Tongue (tissue), 1 donor: ENCODE measurements at regions not wholly inside any gene's neighbourhood (a gene's known extent, or its start where the extent isn't known, plus 50 kb on each side); places are given as distances from the start of the nearest gene placed in this dataset.
"Not testable (repeated sequence)": the region's sequence is repeated elsewhere in the genome, so short reads cannot be mapped to it uniquely, and the experiment has no call there.

ENCODE experiments used
- DNase-seq: peaks from one replicate; pipeline ENCODE4 v3.0.0-alpha.2; 2015

GRCh38 chr1:95911739-95912138, 677.7 kb downstream of the RWDD3 start:
- DNase-seq: not testable (repeated sequence)

DNA sequence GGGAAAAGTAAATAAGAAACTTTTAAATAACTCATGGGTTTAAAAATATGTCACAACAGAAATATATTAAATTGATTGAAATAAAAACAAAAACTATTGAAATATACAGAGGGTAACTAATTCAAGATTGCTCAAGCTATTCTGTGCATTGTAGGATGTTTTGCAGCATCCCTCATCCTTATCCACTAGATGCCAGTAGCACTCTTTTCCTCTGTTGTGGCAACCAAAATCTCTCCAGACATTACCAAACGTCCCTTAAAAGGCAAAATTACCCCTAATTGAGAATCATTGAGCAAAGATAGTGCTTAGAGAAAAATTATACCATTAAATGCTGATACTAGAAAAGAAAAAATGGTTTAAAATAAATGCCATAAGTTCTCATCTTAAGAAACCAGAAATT, 682.6 kb downstream of the RWDD3 start:
- no peak for DNase-seq

DNA sequence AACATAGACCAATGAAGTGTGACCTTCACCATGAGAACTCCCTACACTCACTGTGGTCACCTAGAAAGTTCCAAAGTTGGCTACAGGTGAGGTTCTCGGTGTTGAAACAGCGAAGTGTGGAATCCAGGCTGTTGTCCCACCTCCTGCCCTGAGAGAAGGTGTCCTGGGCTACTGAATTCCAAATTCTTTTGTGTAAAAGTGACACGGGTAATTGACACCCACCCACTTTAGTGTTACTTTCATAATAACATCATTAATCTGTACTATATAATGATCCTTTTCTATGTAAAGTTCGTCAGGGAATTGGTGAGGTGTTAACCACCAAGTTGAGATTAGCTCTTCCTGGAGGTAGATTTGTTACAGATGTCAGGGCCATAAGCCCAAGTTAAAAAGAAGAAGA, 690.7 kb downstream of the RWDD3 start:
- no peak for DNase-seq

DNA sequence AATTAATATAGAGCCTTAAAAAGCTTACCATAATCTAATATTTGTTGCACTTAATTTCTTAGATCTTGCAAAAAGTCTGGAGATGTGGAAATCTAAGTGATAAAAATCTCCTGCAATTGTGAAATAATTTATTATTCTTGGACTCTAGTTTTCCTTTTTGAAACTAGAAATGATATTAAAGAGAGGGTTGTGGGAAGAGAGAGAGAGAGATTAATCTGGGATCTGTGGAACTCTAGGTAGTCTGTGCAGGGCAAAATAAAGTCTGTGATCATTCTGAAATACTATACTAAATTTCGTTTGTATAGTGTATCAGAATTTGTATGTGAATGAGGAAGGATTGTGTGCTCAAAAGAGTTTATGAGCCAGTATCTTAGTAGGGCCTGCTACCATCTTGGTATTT, 692.3 kb downstream of the RWDD3 start:
- DNase-seq: no peak

- no peak for DNase-seq
Measured at GRCh38 chr1:95927061-95927460, 693.1 kb downstream of the RWDD3 start.

DNA sequence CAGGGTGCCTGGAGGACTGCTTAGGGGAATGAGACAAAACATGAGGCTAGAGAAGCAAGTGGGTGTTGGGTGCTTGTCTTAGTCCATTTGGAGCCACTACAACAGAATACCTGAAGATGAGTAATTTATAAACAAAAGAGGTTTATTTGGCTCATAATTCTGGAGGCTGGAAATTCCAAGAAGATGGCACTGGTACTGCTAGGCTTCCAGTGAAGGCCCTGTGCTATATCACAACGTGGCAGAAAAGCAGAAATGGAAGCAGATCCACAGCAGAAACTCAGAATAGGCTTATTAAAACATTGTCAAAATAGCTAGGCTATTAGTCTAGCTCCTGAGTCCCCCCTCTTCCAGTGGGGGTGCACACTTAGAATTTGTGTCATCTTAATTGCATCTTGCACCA, 701.7 kb downstream of the RWDD3 start:
- no peak for DNase-seq

DNA sequence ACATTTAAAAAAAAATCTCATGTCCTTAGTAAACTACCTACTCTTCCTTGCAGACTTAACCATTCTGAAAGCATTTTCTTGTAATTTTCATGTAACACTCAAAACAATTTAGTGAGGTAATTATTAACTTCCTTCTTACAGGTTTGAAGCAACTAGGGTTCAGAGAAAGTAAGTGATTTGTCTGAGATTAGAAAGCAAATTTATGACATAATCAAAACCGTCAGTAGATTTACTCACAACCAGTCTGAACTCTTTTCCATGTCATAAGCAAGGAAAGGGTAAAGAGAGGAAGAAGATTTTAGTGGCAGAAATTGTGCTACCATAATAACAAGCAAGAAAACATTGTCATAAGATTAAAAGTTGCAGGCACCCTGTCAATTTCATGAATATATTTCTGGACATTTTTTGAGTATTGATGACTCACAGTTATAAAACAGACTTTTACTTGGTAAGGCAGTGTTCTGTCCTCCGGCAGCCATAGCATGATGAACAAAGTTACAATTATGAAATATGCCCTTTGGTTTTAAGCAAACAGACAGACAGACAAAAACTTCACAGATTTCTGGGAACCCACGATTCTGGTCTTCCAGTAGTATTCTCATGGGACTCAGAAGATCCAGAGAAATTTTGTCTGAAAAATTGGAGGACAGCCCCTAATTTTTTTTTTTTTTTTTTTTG, 707.2 kb downstream of the RWDD3 start:
- no peak for DNase-seq

- DNase-seq: no peak
Measured at GRCh38 chr1:95948023-95948422, 714.0 kb downstream of the RWDD3 start.

GRCh38 chr1:95951371-95952102, 717.5 kb downstream of the RWDD3 start:
- DNase-seq: no peak

DNA sequence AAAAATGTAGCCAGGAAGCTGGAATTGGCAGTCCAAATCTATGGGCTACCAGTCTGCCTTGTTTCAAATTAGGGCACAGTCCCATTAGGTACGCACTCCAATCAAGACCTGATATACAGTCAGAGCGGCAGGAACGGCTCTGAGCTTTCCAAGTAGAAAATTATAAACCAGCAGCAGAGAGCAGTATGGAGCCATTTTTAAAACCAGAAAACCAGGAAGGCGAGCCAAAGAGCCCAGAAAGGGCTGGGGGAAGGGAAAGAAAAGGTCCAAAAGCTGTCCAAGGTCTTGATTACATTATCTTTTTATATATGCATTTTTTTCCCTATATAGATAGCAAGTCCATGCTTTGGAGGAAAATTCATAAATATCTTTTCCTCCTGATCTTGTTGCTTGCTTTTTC, 719.0 kb downstream of the RWDD3 start:
- peak; percentile 38 for DNase-seq

DNA sequence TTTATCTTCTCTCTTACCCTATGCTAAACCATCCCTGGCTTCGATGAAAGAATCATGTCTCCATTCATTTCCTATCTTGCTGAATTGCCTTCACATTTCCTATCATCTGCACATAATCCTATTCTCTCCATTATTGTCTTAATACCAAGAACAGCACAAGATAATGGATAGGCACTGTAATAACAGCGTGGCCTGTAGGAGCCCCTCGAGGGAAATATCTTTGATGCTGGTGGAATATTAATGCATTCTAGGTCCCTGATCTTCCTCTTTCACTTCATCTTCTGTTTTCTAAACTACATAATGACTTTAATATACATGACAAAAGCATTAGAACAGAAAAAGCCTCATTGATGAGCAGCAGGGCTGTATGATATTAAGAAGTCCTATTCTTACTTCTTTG, 720.6 kb downstream of the RWDD3 start:
- DNase-seq: no peak

- DNase-seq: no peak
Measured at GRCh38 chr1:95956215-95956614, 722.2 kb downstream of the RWDD3 start.

GRCh38 chr1:95957748-95958147, 723.7 kb downstream of the RWDD3 start:
- DNase-seq: no peak

- DNase-seq: no peak
Measured at GRCh38 chr1:95966866-95967265, 732.9 kb downstream of the RWDD3 start.

- no peak for DNase-seq
Measured at GRCh38 chr1:95974586-95974985, 740.6 kb downstream of the RWDD3 start.

- no peak for DNase-seq
Measured at GRCh38 chr1:95982711-95983110, 738.9 kb upstream of the PTBP2 start.

- DNase-seq: no peak
Measured at GRCh38 chr1:95983831-95984230, 737.8 kb upstream of the PTBP2 start.

DNA sequence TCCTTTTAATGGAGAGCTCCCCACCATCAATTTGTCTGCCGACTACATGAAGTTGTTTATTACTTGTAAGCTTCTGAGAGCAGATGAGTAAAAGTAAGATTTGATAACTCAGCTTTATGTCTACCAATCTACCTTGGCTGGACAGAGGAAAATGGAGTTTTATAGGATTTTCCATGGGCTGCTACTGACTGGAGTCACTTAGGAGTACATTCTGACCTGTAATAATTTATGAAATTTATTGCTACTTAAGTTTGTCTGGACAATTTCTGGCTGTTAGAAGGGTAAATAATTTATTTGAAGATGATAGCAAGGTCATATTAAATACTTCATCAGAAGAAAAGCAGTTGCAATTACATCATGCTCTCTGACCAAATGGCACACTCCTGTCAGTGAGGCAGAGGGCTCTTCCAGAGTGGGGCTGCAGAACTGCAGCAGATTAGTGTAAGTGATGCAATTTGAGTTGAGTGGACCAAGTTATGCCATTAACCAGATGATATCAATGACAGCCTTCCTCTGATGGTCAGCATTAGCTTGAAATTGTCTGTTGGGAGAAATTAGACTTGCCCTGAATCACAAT, 736.7 kb upstream of the PTBP2 start:
- no peak for DNase-seq

DNA sequence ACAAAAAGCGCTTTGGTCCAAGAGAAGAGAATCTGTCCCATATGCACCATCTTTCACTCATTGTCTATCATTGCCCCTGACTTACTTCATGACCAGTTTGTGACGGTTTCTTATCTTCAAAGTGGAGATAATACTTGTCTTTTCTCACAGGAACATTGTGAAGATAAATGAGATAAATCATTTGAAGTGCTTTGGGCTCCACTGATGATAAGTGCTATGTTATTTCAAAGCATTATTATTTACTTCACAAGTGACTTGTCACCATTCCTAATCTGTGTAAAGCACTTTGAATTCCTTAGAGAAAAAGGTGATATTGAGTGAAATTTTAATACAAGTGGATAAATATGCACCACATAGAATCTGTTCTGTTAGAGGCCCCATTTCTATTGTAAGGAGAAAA, 731.6 kb upstream of the PTBP2 start:
- DNase-seq: no peak

- DNase-seq: no peak
Measured at GRCh38 chr1:95991787-95992520, 729.6 kb upstream of the PTBP2 start.

DNA sequence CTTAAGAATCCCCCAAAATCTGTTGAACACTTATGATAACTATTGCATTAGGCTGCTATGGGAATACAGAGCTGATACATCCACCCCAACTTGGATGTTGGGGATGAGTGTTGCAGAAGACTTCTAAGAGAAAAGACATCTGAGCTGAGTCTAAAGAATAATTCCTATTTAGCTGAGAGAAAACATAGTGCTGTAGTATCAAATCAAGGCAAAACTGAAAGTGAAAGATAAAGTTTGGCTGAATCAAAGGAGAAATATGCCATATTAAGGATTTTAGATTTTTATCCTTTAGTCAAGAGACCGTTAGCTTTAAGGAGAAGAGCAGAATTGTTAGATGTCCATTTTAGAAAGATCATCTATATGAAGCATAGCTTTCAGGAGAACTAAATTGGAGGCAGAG, 726.9 kb upstream of the PTBP2 start:
- DNase-seq: no peak

DNA sequence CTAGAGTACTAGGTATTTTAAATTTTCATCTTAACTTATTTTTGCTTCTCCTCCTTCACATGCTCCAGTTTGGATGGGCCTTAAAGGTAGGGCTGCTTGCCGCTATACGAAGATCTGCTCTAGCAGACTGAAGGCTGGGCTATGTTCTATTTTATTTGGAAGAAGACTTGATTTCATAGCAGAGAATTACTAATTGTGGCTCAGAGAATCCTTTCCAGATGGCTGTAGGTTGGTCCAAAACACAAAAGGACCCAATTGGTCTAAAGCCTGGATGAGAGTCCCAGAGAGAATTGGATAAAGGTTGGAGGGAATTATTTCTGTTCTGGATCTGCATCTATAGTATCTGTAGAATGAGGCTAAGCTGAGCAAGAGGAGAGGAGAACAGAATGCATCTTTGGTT, 719.4 kb upstream of the PTBP2 start:
- DNase-seq: peak; percentile 42
